Femur (tissue), 1 donor: ENCODE measurements at regions not wholly inside any gene's neighbourhood (a gene's known extent, or its start where the extent isn't known, plus 50 kb on each side); places are given as distances from the start of the nearest gene placed in this dataset.
"Not testable (repeated sequence)": the region's sequence is repeated elsewhere in the genome, so short reads cannot be mapped to it uniquely, and the experiment has no call there.

Source experiments
- DNase-seq: peaks from one replicate; pipeline ENCODE4 v3.0.0-alpha.2; 2017

DNA sequence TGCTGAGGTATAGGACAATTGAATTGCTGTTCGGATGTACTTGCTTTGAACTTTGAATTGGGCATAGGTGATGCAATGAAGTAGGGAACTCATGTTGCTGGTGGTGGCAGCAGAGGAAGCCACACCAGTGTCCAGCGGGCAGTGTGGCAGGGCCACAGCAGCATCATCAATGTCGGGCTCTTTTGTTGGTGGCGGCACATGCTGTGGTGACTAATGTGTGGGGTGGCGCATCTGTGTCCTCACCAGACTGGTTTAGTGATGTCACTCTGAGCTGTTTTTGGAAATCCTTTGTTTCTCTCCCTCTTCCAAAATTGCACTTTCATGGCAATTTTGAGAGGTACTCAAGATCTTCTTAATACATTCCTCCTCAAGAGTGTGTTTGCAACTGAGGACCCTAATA, 187.6 kb downstream of the ETNK1 start:
- DNase-seq: no peak

DNA sequence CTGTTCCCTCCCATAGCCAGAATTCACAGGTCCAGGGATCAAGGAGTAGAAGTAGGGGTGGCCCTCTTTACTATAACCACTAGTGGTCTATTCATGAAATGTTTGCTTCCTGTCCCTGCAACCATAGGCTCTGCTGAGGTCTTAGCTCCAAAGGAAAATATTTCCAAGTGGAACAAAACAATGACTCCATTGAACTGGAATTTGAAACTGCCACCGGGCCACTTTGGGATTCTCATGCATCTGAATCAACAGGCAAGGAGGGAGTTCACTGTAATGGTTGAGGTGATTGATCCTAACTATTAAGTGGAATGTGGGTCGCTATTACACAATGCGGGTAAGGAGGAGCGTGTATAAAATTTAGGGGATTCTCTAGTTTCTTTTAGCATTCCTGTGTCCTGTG, 197.0 kb downstream of the ETNK1 start:
- DNase-seq: no peak

DNA sequence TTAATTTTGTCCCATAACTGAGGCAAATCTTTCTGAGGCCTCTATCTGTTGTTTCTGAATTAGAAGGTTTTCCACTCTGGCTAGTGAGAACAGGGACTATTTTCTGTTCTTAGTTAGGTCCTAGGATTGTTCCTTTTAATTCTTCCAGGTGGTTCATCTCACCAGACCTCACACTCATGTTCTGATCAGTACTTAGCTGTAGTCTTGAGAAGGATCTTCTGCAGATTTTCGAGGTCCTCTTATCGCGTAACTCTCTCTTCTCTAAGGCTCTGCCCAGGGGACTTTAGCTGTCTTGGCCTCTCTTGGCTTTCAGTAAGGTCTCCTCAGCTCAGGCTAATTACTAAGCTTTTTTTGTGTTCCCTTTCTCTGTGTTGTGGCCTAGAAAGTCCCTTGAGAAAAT, 201.1 kb downstream of the ETNK1 start:
- DNase-seq: no peak

DNA sequence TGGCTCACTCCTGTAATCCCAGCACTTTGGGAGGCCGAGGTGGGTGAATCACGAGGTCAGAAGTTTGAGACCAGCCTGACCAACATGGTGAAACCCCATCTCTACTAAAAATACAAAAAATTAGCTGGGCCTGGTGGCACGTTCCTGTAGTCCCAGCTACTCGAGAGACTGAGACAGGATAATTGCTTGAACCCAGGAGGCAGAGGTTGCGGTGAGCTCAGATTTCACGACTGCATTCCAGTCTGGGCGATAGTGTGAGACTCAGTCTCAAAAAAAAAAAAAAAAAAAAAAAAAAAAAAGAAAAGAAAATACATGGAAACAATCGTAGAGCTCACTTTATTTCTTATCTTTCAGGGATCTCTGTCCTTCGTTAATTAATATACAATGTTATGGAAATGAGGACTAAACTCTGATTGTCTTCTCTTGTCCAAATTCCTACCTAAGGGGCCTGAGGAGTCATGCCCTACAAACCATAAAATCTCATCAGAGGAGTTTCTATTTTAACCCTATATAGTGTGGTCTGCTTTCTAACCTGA, 201.5 kb downstream of the ETNK1 start:
- DNase-seq: not testable (repeated sequence)

DNA sequence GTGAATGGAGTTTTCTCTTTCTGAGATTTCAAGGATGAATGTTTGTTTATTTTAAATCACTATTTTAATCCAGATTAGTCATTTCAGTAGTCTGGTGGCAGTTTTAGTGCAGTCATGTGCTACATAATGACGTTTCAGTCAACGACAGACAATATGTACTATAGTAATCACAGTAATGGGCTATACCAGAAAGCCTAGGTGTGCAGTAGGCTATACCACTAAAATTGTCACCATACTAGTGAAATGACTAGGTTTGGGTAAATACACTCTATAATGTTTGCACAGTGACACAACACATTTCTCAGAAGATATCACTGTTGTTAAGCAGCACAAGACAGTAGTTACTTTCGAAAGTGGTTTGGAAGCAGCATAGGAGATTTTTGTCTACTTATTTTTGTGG, 203.1 kb downstream of the ETNK1 start:
- no peak for DNase-seq

DNA sequence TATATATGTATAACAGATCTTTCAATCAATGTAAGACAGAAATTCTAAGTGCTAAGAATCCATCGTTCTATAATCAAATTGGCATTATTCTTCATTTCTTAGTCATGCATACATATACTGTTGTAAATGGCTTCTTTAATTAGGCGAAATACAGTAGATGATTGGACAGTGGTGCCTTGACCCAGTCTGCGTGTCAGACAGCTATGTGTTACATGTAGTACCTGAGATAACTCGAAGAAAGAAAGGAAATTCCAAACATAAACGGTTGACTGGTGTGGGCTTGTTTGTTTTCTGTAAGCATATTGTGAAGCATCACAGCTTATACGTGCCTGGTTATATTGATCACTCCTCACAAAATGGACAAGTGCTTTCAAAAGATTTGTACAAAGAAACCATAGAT, 210.5 kb downstream of the ETNK1 start:
- DNase-seq: no peak

DNA sequence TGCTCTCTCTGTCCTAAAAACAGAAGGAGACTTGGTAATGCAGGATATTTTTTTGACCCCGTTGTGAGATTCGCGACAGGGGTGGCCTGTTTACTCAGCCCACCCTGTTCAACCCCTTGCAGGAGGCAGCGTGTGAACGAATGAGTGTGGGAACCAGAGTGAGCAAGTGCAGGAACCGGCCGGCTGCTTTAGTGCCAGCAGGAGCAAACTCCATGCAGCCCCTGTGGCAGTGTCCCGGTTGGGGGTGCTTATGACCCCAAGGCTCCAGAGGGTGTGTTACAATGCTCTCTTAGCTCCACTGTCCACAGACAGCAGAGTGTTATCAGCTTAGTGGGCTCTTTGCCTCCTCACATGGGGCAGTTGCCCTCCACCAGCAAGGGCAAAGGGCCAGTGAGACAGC, 225.2 kb downstream of the ETNK1 start:
- DNase-seq: no peak

DNA sequence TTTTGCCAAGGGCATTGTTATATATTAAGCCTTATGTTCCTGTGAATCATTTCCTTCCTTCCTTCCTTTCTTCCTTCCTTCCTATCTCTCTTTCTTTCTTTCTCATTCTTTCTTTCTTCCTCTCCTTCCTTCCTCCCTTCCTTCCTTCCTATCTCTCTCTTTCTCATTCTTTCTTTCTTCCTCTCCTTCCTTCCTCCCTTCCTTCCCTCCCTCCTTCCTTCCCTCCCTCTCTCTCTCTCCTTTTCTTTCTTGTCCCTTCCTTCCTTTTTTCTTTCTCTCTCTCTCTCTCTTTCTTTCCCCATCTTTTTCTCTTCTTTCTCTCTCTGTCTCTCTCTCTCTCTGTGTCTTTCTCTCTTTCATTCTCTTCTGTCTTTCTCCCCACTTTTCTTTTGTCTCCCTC, 226.6 kb downstream of the ETNK1 start:
- no peak for DNase-seq

DNA sequence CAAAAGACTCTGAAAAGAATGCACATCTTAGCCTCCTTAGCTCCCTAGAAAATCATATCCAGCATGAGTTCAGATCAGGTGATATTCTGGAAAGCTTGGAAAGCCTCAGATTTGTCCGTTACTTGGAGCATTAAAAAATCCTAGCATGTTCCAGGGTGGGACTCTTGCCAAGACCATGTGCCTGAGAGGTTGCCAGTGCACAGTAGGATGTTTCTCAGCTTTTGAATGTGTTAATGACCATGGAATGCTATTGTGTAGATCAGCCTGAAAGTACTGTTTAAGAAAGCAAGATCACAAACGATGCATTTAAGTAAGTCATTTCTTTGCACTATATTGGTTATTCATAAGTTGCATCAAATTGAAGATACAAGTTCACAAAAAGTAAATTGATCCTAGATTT, 230.5 kb downstream of the ETNK1 start:
- DNase-seq: no peak

DNA sequence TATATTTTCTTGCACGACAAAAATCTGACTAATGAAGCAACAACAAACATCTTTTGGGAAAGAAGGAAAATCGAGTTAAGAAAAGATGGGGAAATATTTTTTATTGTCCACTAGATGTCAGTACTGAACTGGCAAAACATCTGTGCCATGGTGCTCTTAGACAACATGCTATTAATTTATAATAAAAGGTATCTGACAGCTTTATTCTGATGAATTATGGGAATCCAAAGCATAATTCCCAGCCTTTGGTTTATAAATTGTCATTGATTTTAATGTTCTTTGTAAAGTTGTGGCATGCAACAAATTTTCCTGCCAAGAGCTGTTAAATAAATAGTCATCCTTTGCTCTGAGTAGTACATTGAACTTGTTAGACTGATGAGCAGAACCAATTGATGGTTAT, 231.2 kb downstream of the ETNK1 start:
- no peak for DNase-seq

DNA sequence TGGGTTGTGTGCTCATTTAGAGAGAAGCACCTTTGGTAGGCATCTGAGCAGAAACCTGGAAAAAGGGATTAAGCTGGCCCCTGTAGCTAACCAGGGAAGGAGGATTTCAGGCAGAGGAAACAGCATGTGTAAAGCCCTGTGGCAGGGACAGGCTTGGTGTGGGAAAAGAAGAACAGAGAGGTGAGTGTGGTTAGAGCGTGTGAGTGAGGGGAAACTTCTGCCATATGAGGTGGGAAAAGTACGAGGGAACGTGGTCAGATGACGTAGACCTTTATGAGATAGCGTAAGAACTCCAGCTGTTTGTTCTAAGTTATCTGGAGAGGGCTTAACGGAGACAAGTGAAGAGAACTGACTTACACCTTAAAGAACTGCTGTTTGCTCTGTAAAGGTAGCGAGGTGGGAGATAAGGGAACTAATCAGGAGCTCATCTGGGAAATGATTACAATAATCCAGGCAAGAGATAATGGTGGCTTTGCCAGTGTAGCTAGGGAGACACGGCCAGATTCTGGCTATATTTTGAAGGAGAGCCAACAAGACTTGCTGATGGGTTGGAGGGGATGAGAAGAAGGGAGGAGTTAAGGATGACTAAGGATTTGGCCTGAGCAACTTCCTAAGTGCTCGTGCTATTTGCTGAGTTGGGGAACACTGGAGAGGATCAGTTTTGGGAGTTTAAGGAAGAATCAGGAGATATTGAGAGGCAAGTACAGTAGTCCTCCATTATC, 234.0 kb downstream of the ETNK1 start:
- DNase-seq: no peak

DNA sequence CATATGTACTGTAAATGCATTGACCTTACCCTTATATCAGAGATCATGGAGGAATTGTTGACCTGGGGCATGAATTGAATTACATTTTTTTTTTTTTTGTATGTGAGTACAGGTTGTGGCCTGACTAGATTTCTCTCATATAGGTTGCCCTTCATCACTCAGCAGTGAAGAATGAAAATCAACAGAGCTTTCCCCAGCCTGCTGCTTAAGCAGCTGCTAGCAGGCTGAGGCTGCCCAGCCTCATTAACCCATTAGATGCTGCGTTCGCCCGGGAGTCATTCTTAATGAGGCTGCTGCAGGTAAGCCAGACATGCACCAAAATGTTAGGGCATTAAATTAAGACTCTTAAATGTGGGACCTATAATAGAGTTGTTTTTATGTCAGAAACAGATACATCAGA, 236.0 kb downstream of the ETNK1 start:
- no peak for DNase-seq

DNA sequence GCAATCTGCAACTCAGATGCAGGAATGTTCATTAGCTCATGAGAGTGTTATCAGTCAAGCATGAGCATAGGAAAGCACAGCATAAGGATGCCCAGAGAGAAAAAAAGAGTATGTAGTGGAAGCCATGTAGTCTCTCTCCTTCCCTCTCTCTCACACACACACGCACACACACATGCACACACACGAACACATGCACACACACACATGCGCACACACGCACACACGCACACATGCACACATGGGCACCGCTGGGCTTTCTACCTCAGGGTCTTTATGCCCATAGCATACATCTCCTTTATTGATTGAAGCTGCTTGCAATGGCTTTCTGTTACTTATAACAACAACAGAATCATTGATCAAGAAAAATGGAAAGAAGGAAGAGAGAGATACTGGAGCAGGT, 240.9 kb downstream of the ETNK1 start:
- DNase-seq: no peak

DNA sequence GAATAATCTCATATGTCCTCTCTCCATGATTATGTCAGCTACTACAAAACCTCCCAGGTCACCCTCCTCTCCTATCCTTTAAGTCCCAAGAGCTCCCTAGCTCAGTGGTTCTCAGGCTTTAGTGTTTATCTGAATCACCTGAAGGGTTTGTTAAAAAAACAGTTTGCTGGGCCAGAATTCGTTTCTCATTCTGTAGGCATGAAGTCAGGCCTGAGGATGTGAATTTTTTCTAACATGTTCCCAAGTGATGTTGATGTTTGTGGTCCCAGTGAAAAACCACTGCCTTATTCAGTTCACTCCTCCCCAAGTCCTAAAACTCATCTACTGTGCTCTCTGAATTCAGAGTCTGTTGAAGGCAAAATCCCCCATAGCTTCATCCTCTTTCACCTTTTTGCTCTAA, 241.4 kb downstream of the ETNK1 start:
- no peak for DNase-seq

DNA sequence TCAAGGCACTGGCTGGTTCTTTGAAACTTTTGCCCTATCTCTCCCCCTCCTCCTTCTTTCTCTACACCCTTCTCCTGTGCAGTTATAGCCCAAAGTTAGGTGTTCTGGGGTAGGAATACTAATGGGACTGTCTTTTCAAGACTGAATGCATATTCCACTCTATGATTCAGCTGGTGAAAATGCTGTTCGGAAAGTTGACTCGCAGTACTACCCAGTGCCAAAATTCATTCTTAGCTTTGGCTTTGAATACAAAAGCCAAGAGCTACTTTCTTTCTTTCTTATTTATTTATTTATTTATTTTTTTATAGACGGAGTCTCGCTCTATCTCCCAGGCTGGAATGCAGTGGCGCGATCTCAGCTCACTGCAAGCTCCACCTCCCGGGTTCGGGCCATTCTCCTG, 249.2 kb downstream of the ETNK1 start:
- DNase-seq: no peak

DNA sequence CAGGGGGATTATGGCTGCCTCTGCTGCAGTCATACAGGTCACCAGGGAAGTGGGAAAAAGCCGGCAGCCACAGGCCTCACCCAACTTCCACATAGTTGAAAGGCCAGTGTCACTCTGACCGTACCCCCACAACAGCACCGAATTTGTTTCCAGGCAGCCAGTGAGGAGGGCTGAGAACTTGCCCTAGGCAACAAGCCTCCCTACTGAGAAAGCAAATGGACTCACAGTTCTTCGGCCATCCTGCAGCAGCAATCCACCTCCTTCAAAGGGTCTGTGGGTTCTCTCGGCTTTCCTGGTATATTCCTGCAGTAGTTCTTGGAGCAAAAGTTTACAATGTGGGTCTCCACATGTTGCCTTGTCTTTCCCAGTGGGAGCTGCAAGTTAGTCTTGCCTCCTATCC, 251.3 kb downstream of the ETNK1 start:
- no peak for DNase-seq

DNA sequence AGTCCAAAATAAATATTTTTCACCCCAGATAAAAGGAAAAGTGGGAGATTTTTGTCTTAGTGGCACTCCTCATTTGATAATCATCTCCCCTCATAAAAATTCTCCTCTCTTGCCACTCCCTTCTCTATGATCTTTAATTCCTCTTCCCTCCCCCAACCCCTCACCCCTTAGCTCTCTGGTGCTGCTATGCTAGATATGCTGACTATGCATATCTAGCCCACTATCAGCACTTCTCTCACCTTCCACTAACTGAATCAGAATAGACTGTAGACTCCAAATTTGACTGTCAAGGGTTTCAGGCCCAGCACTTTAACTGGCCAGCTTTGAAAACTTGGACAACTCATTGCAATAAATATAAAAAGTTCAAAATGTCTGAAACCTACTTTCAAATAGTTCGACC, 254.2 kb downstream of the ETNK1 start:
- no peak for DNase-seq

DNA sequence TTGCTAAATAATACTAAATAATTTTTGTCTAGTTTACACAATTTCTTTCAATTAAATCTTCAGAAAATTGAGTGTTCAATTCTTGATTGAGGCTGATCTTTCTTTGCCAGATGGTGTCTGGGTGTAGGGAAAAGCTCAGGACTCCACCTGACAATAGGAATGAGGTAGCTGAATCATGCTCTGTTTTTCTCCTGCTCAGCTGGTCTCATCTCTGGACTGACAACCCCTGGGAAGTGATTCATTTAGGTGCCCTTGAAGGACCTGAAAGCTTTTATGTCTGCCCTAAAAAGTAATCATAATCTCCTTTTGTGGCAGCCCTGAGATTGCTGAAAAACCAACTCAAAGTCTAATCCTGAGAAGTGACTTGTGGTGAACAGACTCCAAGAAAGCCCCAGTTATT, 255.4 kb downstream of the ETNK1 start:
- no peak for DNase-seq

DNA sequence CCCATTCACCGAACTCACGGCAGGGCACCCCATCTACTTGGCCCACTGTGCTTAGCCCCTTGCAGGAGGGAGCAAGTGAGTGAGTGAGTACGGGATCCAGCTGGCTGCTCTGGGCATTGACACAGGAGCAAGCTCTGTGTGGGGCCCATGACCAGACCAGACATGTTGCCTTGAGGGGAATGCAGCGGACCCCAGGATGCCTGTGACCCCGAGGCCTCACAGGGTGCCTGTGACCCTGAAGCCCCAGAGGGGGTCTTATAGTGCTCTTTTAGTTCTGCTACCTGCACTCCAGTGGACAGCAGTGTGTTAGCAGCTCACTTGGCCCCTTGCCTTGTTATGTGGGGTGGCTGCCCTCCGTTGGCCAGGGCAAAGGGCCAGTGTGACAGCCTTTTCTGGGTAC, 255.8 kb downstream of the ETNK1 start:
- DNase-seq: no peak

DNA sequence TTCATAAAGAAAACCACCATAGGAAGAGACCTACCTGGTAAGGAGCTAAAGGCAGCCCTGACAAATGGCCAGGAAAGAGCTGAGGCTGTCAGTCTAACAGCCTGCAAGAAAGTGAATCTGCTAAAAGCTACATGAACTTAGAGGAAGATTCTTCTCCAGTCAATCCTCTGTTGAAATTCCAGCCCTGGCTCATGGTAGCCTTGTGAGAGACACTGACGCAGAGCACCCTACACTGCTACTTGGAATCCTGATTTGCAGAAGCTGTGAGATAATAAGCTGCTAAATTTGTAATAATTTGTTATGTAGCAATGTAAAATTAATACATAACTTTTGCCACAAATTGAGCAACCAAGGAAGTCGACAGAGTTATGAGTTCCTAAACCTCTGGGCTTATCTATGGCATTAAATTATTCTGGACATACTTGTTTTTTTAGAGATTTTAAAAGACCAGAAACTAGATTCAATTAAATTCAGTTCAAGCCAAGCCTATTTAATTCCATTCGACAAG, 257.0 kb downstream of the ETNK1 start:
- DNase-seq: no peak

DNA sequence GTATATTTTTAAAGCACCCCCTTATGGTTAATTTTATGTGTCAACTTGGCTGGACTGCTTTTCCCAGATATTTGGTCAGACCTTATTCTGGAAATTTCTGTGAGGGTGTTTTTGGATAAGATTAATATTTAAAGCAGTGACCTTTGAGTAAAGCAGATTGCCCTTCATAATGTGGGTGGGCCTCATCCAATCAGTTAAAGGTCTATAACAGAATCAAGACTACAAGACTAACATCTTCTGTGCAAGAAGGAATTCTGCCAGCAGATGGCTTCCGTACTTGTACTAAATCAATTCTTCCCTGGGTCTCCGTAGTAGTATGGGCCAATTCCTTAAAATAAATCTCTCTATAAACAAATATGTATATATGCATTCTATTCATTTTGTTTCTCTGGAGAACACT, 257.6 kb downstream of the ETNK1 start:
- DNase-seq: no peak

DNA sequence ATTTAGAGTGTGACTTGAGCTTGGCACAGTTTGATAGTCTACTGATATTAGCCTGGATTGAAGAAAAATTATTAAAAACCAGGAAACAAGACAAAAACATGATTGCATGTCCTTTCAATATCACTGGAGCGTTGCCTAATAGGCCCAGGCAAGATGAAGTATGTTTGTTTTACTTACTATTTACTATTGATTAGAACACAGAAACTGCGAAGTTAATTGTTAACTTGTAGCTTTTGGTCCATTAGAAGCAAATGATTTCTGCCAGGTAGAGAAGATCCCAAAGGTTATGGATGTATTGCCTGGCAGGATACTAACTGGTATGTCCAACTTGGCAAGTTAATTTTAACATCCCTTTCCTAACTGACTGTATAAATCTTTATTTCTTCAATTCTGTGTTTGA, 268.9 kb downstream of the ETNK1 start:
- no peak for DNase-seq

DNA sequence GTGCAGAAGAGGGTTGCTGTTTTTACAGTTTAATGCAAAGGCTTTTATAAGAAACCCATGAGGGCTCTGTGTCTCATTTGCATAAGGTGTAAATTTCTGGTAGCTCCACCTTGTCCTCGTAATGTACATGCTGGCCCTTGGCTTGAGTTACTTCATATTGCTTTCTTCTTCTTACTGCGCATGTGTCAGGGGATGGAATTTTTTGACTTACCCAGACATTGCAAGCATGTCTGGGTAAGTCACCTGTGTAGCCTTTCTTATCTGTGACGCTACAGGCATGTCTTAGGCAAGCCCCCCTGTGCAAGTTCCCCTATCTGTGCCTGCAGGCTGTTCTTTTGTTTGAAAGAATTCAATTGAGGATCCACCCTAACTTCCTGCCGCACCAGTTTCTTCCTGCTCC, 274.2 kb downstream of the ETNK1 start:
- DNase-seq: no peak

DNA sequence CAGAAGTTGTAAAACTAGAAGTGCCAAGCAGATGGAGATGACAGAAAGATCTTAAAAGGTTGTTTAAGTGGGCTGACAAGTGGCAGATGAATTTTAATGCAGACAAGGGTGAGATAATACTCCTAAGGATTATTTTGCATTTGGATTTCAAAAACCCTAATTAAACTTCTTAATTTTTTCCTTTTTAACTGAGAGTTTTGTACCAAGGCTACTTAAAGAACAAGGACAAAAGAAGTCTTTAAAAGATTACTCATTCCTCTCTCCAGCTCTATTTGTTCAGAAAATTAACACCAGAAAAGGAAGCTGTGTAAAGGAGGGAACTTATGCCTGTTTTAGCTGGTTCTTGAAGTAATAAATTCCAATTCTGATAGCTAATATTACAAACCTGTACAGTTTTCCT, 275.4 kb downstream of the ETNK1 start:
- DNase-seq: no peak

DNA sequence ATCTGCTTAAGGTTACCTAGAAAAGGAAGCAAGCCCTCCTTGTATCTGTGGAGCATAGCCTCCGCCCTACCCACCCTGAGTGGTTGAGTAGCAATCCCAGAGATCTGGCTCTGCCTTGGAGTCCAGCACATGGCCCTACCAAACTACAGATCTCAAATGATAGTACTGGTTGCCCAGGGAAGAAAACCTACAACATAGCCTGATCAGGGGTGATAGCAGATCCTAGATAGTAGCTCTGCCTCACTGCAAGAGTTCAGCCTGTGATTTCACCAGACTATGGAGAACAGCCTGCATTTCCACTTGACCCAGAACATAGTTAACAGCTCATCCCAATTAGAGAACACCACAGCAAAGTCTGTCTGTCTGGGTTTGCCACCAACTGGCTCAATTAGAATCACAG, 279.5 kb downstream of the ETNK1 start:
- DNase-seq: no peak
